ENCODE measurements at regions not wholly inside any gene's neighbourhood (a gene's known extent, or its start where the extent isn't known, plus 50 kb on each side); places are given as distances from the start of the nearest gene placed in this dataset.
"Not testable (repeated sequence)": the region's sequence is repeated elsewhere in the genome, so short reads cannot be mapped to it uniquely, and the experiment has no call there.

DNA sequence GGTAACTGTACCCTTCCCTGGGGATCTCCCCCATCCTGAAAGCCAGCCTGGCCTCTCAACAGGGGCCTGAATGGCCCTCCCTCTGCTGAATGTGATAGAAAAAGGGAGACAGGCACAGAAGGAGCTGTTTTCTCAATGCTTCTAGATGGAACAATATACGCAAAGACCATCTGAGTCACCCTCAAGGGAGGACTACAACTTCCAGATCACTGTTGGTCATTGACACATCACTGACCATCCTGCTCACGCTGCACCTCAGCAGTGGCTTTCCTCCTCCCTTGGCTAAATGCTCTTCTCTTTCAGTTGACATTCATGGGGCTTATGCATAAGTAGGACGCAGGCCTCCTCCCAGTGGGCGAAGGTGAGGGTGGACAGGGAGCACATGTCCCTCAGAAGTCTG, 112.2 kb upstream of the SHB start:
- no peak for DNase-seq

DNA sequence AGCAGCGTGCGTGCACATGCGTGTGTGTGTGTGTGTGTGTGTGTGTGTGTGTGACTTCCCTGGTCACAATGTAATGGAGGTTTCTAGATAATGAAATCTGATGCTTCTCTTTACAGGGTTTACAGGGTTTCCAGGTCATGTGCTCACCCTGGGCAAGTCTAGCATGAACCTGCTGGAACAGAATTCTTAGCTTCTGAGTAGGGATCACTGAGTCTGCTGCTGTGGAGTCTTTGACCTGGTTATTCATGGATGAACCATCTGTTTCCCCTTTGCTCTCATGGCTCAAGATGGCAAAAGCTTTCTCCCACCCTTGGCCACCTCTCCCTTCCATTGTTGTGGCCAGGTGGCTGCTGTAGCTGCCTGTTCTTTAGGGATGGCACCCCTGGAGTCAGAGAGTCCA, 111.6 kb upstream of the SHB start:
- DNase-seq: no peak

DNA sequence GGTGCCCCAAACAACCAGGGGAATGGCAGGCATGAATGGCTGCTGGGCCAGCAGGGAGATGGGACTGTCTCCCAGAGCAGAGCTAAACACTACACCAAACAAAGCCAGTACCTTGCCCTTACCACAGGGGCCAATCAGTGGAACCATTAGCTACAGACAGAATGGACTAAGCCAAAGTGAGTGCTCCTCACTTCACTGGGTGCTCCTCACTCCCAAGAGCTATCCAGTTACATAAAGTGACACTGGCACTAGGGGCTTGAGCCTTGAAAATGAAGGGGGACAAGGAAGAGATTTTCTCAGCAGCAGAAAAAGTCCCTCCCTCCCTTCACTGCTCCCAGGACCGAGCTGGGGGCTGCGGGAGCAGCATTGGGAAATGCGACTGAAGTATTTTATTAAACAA, 110.9 kb upstream of the SHB start:
- no peak for DNase-seq

DNA sequence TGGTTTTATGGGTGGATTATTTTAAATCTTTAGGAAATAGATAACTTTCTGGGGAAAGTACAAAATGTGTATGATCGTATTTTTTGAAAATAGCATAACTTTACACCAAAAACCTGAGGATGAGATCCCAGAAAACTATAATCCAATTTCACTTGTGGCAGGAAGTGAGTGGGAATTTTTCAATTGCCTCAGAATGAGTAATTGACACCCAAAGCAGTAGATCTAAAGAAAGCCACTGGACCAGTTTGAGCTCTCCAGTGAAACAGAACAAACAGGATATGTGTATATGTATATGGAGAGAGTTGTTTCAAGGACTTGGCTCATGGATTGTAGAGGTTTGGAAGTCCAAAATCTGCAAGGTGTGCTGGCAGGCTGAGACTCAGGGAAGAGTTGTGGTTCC, 109.2 kb upstream of the SHB start:
- no peak for DNase-seq

DNA sequence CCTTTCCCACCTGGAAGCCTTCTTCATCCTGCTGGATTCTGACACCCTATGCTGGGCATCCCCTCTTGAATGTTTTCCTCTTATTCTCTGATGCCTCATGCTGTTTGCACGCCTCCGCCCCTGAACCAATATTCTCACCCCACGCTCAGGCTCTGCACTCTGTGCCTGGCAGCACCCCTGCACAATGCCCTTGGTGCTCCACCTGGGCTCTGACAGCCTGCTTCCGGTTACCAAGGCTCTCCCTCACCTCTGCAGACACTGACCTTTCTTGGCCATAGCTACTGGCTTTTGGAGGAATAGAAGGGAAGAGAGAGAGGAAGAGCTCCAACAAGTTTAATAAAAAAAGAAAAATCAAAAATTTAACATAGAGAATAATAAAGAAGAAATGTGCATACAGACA, 108.7 kb upstream of the SHB start:
- DNase-seq: no peak

DNA sequence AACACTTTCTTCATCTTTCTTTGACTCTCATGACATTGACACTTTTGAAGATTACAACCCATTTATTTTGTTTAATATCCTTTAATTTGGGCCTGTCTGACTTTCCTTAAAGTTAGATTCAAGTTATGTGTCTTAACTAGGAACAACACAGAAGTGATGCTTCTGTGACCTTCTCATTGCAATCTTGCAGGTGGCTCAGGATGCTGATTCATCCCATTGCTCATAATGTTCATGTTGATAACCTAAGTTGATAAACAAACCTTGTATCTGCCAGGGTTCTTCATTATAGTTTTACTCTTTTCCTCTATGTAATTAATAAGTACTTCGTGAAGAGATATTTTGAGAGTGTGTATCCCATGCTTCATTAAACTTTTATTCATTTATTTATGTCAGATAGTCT, 107.2 kb upstream of the SHB start:
- no peak for DNase-seq

DNA sequence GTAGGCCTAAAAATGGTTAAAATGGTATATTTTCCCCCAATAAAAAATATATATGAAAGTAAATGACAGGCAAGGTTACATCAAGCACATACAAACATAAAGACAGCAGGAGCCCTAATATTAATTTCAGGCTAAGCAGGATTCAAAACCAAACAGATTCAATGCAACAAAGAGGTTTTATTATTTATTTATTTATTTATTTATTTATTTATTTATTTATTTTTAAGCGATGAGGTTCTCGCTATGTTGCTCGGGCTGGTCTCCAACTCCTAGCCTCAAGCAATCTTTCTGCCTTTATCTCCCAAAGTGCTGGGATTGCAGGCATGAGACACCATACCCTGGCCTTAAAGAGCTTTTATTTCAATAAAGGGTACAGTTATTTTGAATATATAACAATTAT, 106.4 kb upstream of the SHB start:
- no peak for DNase-seq

DNA sequence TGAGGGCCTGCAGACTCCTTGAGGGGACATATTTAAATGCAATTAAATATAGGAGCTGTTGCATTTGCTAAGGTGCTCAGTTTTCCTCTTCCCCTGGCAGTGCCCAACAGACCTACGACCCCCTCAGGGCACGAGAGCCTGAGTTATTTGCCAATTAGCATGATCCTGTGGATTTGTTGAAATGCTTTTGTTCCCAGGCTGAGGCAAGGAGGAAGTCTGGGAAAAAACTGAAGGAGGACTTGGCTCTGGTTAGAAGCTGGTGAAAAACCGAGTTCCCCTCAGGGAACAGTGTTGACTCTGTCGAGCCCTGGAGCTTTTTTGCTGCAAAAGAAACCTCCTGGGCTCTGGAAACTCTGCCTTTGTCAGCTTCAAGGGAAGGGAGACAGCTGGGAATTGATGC, 103.6 kb upstream of the SHB start:
- no peak for DNase-seq

DNA sequence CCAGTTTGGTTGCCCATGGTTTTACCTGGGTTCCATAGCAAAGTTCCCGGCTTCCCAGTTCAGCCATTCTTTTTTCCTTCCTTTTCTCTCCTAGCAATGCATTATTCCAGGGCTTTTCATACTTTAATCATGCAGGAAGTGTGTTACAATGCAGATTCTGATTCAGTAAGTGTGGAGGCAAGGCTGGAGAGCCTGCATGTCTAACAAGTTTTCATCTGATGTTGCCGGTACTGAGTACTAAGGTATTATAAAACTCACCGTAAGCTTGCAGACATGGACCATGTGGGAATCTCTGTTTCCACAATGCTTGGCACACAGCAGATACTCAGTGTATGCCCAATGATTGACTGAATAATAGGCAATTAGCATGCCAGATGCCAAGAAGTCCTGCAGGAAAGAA, 102.9 kb upstream of the SHB start:
- no peak for DNase-seq

DNA sequence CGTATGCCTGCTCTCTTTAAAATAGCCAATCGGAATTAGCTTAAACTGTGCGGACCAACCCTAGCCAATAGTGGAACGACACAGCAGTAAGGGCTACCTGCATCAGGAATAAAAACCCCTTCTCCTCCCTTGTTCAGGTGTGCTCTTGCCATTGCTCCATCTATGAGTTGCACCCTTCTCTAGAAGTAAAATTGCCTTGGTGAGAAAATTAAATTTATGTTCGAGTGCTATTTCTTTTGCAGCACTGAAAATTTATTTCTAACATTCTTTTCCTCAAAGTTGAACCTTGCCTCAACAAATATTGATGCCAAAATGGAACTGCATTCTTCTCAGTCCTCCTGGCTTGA, 102.5 kb upstream of the SHB start:
- DNase-seq: no peak

DNA sequence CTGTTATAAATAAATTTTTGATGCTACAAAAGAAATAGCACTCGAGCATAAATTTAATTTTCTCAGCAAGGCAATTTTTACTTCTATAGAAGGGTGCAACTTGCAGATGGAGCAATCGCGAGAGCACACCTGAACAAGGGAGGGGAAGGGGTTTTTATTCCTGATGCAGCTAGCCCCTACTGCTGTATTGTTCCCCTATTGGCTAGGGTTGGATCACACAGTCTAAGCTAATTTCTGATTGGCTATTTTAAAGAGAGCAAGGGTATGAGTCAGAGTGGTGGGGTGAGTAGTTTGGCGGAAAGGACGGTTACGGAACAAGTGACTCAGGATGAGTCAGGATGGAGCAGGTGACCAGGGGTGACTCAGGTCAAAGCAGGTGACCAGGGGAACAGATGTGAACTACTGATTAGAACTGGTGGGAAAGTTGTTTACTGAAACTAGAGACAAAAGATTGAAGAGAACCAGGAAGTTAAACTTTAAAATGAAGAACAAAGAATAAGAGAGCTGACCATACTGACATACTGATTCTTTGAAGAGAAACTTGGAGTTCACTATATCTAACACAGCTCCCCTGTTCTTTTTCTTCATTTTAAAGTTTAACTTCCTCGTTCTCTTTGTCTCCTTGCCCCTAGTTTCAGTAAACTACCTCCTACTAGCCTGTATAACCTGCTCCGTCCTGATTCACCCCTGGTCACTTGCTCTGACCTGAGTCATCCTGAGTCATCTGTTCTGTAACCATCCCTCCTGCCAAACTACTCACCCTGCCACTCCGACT, 101.9 kb upstream of the SHB start:
- DNase-seq: peak; percentile 42

DNA sequence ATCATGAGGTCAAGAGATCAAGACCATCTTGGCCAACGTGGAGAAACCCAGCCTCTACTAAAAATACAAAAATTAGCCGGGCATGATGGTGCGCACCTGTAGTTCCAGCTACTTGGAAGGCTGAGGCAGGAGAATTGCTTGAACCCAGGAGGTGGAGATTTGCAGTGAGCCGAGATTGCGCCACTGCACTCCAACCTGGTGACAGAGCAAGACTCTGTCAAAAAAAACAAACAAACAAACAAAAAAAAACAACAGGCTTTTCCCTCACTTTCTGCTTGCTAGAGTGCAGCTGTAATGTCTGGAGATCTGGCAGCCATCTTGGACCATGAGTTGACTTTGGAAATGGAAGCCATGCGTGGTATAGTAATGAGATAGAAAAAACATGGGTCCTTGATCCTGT, 101.1 kb upstream of the SHB start:
- DNase-seq: not testable (repeated sequence)

DNA sequence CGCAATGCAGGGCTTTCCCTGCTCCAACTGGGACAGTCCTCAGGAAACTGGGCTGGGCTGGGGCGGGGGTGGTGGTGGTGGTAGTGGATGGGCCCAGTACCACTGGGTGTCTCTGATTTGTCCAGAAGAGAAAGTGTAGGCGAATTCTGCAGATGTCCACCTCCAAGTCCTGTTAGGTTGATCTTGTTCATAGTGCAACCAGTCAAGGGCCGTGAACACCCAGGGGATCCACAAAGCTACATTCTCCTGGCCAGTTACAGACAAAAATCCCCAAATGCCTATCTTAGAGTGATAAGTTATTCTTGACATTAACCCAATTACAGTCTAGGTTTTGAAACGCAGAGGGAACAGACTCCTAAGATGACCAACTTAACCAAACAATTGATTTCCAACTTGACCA, 97.5 kb upstream of the SHB start:
- no peak for DNase-seq

DNA sequence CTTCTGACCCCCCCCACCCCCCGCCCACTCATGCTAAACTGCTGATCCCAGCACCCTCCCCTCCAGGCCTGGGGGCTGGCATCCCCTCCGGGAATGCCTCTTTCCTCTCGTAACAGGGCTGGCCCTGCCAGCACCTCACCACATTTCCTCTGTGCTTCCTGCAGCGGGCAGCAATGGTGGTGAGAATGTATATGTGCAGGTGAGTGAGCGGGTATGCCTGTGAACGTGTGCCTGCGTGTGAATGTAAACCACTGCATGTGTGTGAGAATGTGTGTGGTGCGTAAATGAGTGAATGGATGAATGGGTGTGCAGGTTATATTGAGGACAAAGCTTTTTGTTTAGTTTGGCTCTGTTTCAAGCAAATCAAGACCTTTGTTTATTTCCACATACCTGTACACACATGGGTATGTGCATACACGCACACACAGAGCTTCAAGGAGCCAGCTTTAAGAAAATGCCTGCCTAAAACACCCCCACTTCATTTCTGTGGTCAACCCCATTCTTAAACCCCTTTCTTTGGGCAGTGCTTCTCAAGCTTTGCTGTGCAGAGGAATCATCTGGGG, 95.7 kb upstream of the SHB start:
- no peak for DNase-seq

DNA sequence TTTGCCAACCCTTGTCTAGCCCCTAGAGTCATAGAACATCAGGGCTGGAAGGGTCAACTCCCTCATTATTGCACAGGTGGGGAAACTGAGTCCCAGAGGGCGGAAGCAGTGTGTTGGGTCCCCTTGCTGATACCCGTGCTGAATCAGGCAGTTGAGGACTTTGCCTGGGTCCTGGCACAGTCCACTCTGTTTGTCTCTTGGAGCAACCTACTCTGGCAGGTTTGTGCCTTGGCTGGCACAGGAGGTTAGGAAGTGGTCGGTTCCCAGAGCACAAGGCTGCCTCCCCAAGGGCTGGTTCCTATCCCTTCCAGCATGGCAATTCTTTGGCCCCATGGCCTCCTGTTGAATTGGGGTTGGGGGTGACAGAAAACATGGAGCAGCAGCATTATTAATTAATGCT, 94.5 kb upstream of the SHB start:
- no peak for DNase-seq

DNA sequence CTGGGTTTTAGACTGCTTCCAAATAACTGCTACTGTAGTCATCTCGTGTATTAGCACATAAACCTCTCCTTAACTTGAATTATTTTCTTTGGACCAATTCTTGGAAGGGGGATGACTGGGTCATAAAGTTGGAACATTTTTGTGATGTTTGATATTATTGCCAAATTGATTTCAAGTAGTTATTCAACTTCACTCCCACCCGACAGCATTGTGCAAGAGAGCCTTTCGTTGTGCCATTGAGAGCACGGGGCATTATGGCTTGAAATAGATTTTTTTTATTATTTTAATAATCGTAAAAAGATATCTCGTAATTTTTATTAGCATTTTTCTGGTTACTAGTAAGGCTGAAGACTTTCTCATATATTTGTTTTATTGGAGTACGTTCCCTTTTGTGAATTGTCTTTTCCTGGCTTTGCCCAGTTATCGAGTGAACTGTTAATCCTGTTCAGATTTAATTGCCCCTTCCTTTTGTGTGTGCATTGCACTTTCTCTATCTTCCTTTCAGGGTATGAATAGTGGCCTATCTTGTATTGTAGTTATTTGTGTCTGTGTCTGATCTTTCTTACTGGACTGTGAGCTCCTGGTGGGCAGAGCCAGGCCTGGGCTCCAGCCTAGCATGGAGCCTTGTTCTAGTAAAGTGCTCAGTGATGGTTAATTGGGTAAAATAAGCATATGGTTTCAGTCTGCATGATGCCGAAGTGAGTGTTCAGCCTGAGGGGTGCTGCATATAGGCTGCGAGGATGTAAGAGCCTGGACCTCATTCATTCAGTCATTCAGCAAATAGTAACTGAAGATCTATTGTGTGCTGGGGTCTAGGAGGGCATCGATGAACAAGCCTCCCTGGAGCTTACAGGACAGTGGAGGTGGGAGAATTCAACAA, 93.5 kb upstream of the SHB start:
- DNase-seq: no peak

DNA sequence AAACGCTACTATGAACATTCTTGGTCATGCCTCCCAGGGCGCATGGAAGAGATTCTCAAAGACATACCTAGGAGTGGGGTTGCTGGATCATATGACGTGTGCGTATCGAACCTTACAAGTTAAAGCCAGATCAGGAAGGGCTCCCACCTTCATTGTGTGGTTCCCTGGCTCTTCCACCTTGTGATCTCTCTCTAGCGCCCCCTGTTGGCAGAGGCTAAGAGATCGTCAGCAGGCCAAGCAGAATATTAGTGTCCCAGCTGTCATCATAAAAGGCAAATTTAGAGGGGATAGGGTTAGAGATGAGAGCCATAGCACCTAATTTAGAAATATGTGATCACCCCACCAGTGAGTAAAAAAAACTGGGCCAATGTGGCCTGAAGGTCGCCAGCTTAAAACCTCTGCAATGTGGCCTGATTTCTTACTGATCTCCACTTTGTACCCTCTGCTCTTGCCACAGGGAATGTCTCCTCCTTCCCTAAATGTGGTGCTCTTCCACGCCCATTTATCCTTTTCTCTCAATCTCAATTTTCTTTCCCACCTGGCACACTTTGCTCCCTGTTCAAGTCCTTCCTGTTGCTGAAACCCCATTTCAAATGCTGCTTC, 91.7 kb upstream of the SHB start:
- no peak for DNase-seq

DNA sequence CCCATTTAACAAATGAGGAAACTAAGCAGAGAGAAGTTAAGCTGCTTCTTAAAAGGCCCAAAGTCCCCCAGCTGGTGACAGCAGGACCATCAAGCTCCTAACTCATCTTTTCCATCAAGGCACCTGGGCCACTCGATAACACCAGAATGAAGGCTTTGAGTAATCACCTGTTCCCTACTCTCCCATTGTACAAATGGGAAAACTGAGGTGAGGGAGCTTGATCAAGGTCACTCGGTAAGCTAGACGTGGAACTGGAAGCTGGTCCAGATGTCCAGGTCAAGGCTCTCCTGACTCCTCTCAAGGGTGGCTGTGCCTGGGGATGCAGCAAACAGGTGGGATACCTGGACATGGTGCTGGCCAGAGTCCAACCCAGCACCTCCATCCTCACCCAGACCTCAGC, 90.6 kb upstream of the SHB start:
- DNase-seq: no peak

DNA sequence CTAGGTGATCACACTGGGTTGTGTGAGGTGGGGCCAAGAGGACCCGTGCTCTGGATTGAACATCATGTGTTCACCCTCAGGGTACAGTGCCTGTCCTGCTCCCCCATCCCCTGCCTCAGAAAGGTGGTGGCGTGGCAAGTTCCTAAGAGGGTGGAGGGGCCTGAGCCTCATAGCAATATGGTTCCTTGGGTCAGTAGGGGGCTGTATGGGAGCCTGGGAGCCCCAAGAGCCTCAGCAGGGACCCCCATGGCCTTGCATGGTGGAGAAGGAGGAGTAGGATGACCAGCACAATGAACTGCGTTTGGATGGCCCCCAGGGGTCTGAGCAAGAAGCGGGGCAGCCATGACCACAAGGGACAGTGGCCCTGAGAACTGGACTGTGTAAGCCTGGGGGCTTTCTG, 89.6 kb upstream of the SHB start:
- DNase-seq: no peak

DNA sequence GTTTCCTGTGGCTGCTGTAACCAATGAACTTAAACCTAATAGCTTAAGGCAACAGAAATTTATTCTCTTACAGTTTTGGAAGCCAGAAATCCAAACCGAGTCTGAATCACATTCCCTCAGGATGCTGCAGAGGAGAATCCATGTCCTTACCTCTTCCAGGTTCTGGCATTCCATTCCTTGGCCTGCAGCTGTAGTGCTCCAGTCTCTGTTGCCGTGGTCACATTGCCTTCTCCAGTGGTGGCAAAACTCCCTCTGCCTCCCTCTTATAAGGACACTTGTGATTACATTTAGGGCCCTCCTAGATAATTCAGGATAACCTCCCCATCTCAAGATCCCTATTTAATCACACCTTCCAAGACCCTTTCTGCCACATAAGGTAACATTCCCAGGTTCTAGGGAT, 88.7 kb upstream of the SHB start:
- DNase-seq: no peak

DNA sequence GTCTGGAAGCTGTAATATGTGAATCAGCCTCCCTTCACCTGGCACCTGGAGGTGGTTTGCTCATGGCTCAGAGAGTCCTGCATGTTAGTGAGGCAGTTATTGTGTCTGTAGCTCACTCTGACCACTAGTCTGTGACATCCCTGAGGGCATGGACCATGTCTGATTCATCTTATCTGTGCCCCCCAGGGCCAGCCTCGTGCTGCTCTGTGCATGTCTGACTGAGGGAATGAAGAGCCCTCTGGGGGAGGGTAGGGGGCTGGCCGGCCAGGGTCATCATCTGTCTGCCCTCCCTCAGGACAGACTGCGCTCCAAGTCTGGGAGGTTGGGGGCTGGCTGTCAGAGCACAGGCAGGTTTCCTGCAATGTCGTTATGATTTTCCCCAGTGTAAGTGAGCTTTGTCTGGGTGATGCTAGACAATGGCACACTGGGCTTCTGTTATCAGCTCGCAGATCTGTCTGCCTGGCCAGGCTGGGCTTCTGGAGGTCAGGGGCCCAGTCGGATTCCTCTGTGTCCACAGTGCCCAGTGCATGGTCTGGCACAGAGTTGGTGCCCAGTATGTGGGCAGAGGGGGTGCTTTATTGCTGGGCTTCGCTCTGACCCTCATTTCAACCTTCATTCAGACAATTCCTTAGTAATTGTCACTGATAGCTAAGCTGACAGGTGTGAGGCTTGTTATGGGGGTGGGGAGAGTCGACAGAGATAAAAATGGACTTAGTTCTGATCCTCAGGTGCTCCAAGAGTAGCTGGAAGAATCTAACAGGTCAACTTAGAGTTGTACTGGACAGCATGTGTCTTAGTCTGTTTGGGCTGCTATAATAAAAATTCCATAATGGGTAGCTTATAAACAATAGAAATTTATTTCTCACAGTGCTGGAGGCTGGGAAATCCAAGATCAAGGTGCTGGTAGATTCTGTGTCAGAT, 85.7 kb upstream of the SHB start:
- no peak for DNase-seq

DNA sequence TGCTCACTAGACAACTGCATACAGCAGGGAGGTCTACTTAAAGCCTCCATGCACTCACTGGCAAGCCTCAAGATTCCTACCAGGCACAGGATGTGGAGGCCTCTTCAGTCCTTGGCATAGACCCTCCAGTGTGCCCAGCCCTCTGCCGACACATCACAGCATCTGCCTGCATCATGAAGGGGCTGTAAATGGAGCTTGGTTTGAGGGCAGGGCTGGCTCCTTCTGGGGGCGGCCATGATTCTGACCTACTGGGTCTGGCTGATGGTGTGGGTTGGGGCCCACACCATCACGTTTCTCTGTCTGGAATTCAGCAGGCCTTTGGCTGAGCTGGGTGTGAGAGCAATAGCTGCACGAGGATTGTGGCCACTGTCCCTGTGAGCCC, 84.9 kb upstream of the SHB start:
- no peak for DNase-seq

All from NCI-H226 (cell line).